Jurkat, Clone E6-1 (cell line): ENCODE measurements at regions not wholly inside any gene's neighbourhood (a gene's known extent, or its start where the extent isn't known, plus 50 kb on each side); places are given as distances from the start of the nearest gene placed in this dataset.

Experiments
- DNase-seq: peaks from one replicate; pipeline ENCODE4 v3.0.0-alpha.2; 2011; ENCODE audit warnings: low read depth, low spot score
- H3K4me3 ChIP-seq: 2 replicates; pipeline ENCODE4 v1.5.1; 2011; ENCODE audit warnings: mild to moderate bottlenecking, low read length, control low read depth, moderate library complexity

DNA sequence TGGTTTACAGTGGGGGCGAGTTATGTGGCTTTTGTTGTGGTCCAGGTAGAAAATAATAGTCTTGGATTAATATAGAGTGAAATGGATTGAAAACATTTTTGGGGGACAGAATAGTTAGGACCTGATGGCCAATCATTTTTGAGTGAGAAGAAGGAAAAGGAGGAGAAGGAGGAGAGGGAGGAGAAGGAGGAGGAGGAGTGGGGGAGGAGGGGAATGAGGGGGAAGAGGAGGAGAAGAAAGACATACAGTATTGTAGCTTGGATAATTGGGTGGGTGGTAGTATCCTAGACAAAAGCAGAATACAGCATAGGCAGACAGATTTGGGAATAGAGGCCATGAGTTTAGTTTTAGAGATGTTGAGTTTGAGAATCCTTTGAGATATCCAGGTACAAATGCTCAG lies 101.6 kb downstream of the GATA6 start:
- H3K4me3 ChIP-seq, result no peak overlapping the region
- no peak for DNase-seq

GRCh38 chr18:22268641-22269128 lies 99.3 kb downstream of the GATA6 start:
- DNase-seq, result no peak
- no peak overlapping the region for H3K4me3 ChIP-seq

DNA sequence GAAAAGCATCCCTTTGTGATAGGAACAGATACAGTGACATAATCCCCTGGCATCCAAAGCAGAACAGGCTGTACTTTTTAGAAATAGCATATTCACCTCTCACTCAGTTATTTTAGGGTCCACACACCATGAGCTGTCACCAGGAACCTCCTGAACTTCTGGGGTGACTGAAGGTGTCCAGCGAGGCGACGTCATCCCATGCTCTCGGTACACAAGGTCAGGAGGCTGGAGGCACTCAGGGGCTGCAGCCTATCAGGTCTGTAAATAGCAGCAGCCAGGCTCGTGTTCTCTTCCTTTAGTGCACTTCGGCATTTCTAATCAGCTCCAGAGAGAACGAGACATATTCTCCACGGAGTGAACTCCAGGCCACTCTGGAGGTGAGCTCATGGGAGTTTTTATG lies 98.3 kb downstream of the GATA6 start:
- no peak for DNase-seq
- no peak overlapping the region for H3K4me3 ChIP-seq

GRCh38 chr18:22267225-22267624 lies 97.8 kb downstream of the GATA6 start:
- no peak overlapping the region for H3K4me3 ChIP-seq
- no peak for DNase-seq

- no peak overlapping the region for H3K4me3 ChIP-seq
- DNase-seq, result no peak
These were observed 96.4 kb downstream of the GATA6 start for GRCh38 chr18:22265838-22266237.

DNA sequence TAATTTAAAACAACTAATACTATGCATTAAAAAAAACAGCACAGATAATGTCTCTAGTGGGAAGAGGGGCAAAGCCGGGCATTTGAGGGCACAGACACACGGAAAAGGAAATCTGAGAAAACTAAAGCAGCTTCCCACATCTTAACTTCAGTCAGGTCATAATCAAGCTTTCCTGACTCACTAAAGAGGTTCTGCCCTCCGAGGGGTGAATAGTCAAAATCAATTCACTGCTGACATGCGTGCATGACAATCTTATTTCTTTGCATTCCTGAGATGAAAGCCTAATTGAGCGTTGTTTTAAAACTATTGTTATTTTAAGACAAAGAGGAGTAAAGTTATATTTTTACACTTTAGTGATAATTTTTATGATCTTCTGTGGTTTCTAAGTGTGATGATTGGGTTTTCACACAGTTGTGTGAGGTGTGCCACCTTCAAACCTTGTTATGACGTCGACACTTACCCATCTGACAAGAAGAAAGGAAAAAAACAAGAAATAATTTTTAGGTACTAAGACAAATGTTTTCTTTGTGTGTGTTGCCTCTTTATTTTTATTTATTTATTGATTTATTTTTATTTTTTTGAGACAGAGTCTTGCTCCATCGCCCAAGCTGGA lies 90.9 kb downstream of the GATA6 start:
- H3K4me3 ChIP-seq, result no peak overlapping the region
- DNase-seq, result no peak

GRCh38 chr18:22257022-22257543 lies 87.7 kb downstream of the GATA6 start:
- H3K4me3 ChIP-seq, result no peak overlapping the region
- no peak for DNase-seq

DNA sequence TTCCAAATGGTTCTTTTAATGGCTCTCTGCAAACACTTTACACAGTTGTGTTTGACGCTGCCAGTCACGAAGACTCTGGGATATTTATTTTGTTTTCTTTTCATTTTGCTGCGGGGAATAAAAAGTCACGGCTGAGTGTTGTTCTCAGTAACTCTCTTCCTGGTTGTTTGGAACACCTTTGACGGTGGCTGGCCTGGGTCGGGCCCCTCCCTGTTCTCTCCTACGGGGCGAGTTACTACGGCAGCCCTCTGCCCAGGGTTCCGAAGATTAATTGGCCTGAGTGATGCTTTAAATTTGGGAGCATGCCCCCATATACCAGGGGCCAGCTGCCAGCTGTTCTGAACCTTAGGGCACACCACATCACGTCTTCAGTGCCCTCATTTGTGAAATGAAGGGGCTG lies 84.7 kb downstream of the GATA6 start:
- DNase-seq, result no peak
- H3K4me3 ChIP-seq, result no peak overlapping the region

DNA sequence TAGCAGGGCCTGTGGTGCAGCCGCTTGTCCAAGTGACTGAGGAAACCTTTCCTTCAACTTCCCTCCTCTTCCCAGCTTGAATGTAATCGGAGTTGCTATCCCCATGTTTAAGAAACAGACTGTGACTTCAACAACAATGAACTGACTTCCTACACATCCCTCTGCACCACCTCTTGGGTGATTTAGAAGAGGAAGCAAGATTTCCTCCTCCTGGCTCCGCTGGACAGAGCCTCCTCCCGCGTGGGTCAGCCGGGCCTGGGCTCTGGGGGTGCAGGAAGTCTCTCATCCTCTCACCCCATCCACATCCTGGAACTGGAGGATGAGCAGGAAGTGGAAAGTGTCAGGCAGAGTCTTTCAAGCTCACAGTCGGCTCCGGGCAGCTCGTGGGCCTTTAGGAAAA lies 84.3 kb downstream of the GATA6 start:
- no peak overlapping the region for H3K4me3 ChIP-seq
- no peak for DNase-seq

DNA sequence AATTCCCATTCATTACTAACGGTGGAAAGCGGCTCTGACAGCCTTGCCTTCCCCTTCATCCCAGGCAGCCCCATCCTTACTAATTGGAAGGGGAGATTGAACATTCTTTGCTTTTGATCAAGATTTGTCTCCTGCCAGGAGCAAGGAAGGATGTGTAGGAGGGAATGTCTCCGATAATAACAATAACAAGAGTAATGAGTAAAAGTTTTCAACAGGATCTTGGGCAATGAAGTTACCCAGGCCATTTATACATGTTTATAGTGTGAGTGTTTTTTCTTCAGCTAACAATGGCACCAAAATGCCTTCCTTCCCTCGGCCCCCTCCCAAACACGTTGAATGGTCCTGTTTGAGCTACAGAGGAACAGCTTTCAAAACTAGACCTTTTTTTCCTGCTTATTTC lies 83.8 kb downstream of the GATA6 start:
- no peak for DNase-seq
- H3K4me3 ChIP-seq, result no peak overlapping the region
